22Rv1 (cell line): ENCODE measurements at regions not wholly inside any gene's neighbourhood (a gene's known extent, or its start where the extent isn't known, plus 50 kb on each side); places are given as distances from the start of the nearest gene placed in this dataset.

ENCODE experiments used
- CTCF ChIP-seq: fragments of 450-650 bp; IDR thresholded peaks from 2 replicates; pipeline ENCODE4 v1.5.1; 2017; ENCODE audit warnings: mild to moderate bottlenecking
- ZFX ChIP-seq: fragments of 450-650 bp; IDR thresholded peaks from 2 replicates; pipeline ENCODE4 v1.6.1; 2017; ENCODE audit warnings: antibody characterized with exemption, borderline replicate concordance

GRCh38 chr16:65989861-65990604, 376.5 kb upstream of the CDH5 start:
- TF ChIP-seq CTCF (no peak), ZFX (no peak)
